DOHH2 (cell line): ENCODE measurements at regions not wholly inside any gene's neighbourhood (a gene's known extent, or its start where the extent isn't known, plus 50 kb on each side); places are given as distances from the start of the nearest gene placed in this dataset.

Source experiments
- CTCF ChIP-seq: fragments of 200-600 bp; sonication (generic); IDR thresholded peaks from one replicate; pipeline ENCODE4 v1.5.1; 2014; ENCODE audit warnings: antibody characterized with exemption, mild to moderate bottlenecking, low read depth, low read length; ENCODE audit not compliant: poor library complexity, severe bottlenecking
- EZH2phosphoT487 ChIP-seq: fragments of 200-600 bp; sonication (generic); IDR thresholded peaks from 2 replicates; pipeline ENCODE4 v1.6.1; 2017; ENCODE audit warnings: borderline replicate concordance, mild to moderate bottlenecking, antibody characterized with exemption, low read length, moderate library complexity, mixed read lengths

- TF ChIP-seq CTCF, result no peak
- TF ChIP-seq EZH2phosphoT487, result no peak
Measured at GRCh38 chr9:7730164-7730445, 69.5 kb downstream of the DMAC1 start.
